ENCODE measurements at regions not wholly inside any gene's neighbourhood (a gene's known extent, or its start where the extent isn't known, plus 50 kb on each side); places are given as distances from the start of the nearest gene placed in this dataset.

DNA sequence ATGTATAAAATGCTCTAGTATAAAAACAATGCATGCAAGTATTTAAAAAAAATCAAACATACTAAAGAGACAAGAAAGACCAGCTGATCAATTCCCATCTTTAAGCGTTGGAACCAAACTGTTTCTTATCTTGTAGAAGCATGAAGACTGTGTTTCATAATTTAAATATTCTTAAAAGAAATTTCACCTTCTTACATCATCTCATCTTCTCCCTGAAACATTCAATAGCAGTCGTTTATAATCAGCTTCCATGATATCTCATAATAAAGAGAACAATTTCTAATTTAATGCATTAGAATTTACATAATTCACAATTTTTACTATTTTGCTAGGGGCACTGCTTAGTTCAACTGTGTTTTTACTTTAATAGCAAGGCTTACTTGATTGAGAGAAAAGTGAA is 468.1 kb upstream of the MARCKS start:
- H3K4me3 ChIP-seq, result no peak overlapping the region
- no peak for TF ChIP-seq POLR2A (IDR thresholded peaks at IDR 0.05; ENCODE audit: low read depth)
- no peak for TF ChIP-seq POLR2AphosphoS5 (IDR thresholded peaks at IDR 0.05)
- TF ChIP-seq, protein P1, sequence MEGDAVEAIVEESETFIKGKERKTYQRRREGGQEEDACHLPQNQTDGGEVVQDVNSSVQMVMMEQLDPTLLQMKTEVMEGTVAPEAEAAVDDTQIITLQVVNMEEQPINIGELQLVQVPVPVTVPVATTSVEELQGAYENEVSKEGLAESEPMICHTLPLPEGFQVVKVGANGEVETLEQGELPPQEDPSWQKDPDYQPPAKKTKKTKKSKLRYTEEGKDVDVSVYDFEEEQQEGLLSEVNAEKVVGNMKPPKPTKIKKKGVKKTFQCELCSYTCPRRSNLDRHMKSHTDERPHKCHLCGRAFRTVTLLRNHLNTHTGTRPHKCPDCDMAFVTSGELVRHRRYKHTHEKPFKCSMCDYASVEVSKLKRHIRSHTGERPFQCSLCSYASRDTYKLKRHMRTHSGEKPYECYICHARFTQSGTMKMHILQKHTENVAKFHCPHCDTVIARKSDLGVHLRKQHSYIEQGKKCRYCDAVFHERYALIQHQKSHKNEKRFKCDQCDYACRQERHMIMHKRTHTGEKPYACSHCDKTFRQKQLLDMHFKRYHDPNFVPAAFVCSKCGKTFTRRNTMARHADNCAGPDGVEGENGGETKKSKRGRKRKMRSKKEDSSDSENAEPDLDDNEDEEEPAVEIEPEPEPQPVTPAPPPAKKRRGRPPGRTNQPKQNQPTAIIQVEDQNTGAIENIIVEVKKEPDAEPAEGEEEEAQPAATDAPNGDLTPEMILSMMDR (IDR thresholded peaks at IDR 0.05), result no peak
- no peak for TF ChIP-seq EP300 (IDR thresholded peaks at IDR 0.05)
- no peak overlapping the region for H3K27ac ChIP-seq (replicated peaks in 1 of 4)
- no peaks in the 10 kb centered on the region for H3K4me1 ChIP-seq
- H3K27me3 ChIP-seq, result no peaks in the 10 kb centered on the region
- 91% methylated on average over 2 of the region's 2 CpGs for WGBS
- intact Hi-C loops (cut with DNase I), result no loop called here
- no peak for DNase-seq (ENCODE audit: extremely low spot score)
- no peaks in the 10 kb centered on the region for H3K36me3 ChIP-seq
- no peaks in the 10 kb centered on the region for H3K9me3 ChIP-seq

DNA sequence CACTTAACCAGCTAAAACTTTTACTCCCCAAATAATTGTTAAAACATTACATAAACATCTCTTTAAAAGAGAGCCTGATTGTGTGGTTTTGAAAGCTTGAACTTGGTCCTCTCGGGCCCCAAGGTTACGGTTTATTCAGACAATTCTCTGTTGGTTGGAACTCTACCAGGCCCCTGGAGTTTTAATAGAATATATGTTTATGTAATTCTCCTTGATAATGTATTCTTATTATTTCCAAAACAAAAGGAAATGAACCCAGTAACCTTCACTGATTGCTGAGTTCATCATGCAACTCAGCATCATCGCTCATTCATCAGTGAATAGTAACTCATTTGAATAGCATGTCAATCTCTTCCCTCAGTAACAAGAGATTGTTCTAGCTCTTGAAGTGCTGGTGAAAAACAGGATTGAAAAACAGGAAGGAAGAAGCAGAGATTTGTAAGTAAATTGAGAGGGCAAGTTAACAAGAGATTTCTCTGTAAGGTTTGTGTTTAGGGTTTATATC is 464.5 kb upstream of the MARCKS start:
- Histone ChIP-seq H3K36me3 (no peaks in the 10 kb centered on the region), H3K4me1 (peaks cover 0 to 4% (median 0%) of the 10 kb centered on the region in 4 donors), H3K9me3 (no peaks in the 10 kb centered on the region), H3K27me3 (no peaks in the 10 kb centered on the region), H3K4me3 (no peak overlapping the region), H3K27ac (replicated peaks in 1 of 4) (no peak overlapping the region)
- TF ChIP-seq POLR2A (IDR thresholded peaks at IDR 0.05; ENCODE audit: low read depth) (no peak), EP300 (IDR thresholded peaks at IDR 0.05) (no peak), POLR2AphosphoS5 (IDR thresholded peaks at IDR 0.05) (no peak)
- TF ChIP-seq, protein P1 (IDR thresholded peaks at IDR 0.05), result no peak
- 92% methylated on average over 3 of the region's 3 CpGs for WGBS
- DNase-seq (ENCODE audit: extremely low spot score), result no peak
- intact Hi-C loops (cut with DNase I), result no loop called here

DNA sequence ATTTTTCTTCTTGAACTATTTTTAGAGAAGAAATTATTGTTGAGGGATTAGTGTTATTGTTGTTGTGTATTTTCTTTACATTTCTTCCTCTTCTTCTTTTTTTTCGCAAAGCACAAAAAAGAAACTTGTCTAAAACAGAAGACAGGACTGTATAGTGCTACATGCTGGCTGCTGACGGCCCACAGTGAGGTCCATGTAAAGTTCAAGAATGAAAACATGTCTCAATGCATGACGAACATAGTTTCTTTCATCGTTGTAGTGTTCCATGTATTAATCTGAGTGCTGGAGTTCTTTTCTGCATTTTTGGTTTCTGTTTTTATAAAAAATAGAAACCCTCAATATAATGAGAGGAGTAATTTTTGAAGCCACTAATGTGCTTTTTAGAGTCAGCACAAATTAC is 462.9 kb upstream of the MARCKS start:
- H3K4me3 ChIP-seq, result no peak overlapping the region
- no peak overlapping the region for H3K27ac ChIP-seq (replicated peaks in 1 of 4)
- H3K4me1 ChIP-seq, result peaks cover 0 to 4% (median 0%) of the 10 kb centered on the region in 4 donors
- TF ChIP-seq EP300 (IDR thresholded peaks at IDR 0.05) (no peak), POLR2A (IDR thresholded peaks at IDR 0.05; ENCODE audit: low read depth) (no peak), POLR2AphosphoS5 (IDR thresholded peaks at IDR 0.05) (no peak)
- TF ChIP-seq, protein P1 (IDR thresholded peaks at IDR 0.05), result no peak
- H3K27me3 ChIP-seq, result no peaks in the 10 kb centered on the region
- 91% methylated on average over 4 of the region's 4 CpGs for WGBS
- DNase-seq (ENCODE audit: extremely low spot score), result no peak
- intact Hi-C loops (cut with DNase I), result no loop called here
- no peaks in the 10 kb centered on the region for H3K36me3 ChIP-seq
- no peaks in the 10 kb centered on the region for H3K9me3 ChIP-seq

DNA sequence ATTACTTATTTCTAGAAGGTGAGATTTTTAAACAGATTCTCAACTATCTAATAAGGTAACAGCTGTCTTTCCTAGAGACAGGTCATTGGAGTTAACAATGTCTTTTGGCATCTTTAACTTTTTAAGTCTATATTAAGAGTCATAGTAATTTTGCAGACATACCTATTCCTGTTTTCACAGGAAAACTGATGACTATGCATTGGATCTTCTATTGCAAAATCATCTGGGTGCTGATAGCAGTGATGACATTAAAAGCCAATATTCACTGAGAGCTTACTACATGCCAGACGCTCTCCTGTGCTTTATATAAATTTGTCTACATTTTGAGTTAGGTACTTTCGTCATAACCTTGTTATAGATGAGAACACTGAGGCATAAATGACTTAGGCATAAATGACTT is 462.4 kb upstream of the MARCKS start:
- TF ChIP-seq EP300 (IDR thresholded peaks at IDR 0.05) (no peak), POLR2AphosphoS5 (IDR thresholded peaks at IDR 0.05) (no peak), POLR2A (IDR thresholded peaks at IDR 0.05; ENCODE audit: low read depth) (no peak)
- TF ChIP-seq, protein P1 (IDR thresholded peaks at IDR 0.05), result no peak
- intact Hi-C loops (cut with DNase I), result no loop called here
- WGBS, result 96% methylated on average over 2 of the region's 2 CpGs

DNA sequence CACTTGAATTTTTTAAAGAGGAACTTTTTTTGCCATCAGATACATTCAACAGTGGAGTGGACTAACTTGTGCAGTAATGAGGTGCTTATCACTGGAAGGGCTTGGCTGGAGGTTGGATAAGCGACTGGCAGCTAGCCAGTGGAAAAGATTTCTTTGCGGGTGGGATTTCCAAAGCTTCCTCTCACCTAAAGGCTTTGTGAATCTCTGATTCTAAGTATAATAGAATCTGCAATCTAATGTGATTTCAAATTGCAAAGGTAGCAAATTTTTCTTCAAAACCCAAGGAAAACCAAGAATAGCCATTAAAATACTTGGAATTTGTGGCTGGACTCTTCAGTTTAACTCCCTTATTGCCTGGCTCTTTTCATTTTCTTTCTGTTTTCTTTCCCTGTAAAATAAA is 460.4 kb upstream of the MARCKS start:
- 62% methylated on average over 2 of the region's 2 CpGs for WGBS
- Histone ChIP-seq H3K27me3 (no peaks in the 10 kb centered on the region), H3K36me3 (no peaks in the 10 kb centered on the region), H3K27ac (replicated peaks in 1 of 4) (no peak overlapping the region), H3K9me3 (no peaks in the 10 kb centered on the region), H3K4me1 (peaks cover 0 to 4% (median 0%) of the 10 kb centered on the region in 4 donors), H3K4me3 (no peak overlapping the region)
- TF ChIP-seq, protein P1 (IDR thresholded peaks at IDR 0.05), result no peak
- no peak for TF ChIP-seq POLR2AphosphoS5 (IDR thresholded peaks at IDR 0.05)
- TF ChIP-seq EP300 (IDR thresholded peaks at IDR 0.05), result no peak
- no peak for TF ChIP-seq POLR2A (IDR thresholded peaks at IDR 0.05; ENCODE audit: low read depth)
- intact Hi-C loops (cut with DNase I), result no loop called here
- DNase-seq (ENCODE audit: extremely low spot score), result no peak

More for the DNA sequence above, 462.4 kb upstream of the MARCKS start:
- Histone ChIP-seq H3K27ac (replicated peaks in 1 of 4) (no peak overlapping the region), H3K4me3 (no peak overlapping the region), H3K36me3 (no peaks in the 10 kb centered on the region), H3K4me1 (peaks cover 0 to 4% (median 0%) of the 10 kb centered on the region in 4 donors), H3K27me3 (no peaks in the 10 kb centered on the region), H3K9me3 (no peaks in the 10 kb centered on the region)
- DNase-seq (ENCODE audit: extremely low spot score), result no peak
